ENCODE measurements at regions not wholly inside any gene's neighbourhood (a gene's known extent, or its start where the extent isn't known, plus 50 kb on each side); places are given as distances from the start of the nearest gene placed in this dataset.

- DNase-seq = no peak
Measured at GRCh38 chr7:45988405-45989057, 67.5 kb upstream of the IGFBP3 start.

- DNase-seq = no peak
Measured at GRCh38 chr7:45987521-45988290, 66.6 kb upstream of the IGFBP3 start.

- DNase-seq = no peak
Measured at GRCh38 chr7:45986355-45987298, 65.6 kb upstream of the IGFBP3 start.

DNA sequence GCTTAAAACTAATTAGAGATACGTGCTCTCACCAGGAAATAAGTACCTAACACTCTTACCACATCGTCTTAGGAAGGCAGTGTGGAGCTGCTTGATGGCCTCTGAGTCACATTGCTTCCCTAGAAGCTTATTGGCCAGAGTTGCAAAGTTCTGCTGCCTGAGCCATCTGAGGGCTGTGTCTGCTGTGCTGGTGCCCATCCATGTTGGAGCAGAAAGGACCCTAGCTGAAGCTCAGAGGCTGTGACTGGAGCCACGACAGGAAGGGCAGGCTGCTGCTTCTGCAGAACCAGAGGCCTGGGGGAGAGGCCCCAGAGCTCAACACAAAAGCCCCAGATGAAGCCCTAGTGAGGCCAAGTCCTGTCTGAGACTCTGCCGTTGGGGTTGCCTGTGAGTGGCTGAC lies 64.8 kb upstream of the IGFBP3 start:
- no peak for DNase-seq

- DNase-seq = no peak
Measured at GRCh38 chr7:45984386-45985295, 63.6 kb upstream of the IGFBP3 start.

DNA sequence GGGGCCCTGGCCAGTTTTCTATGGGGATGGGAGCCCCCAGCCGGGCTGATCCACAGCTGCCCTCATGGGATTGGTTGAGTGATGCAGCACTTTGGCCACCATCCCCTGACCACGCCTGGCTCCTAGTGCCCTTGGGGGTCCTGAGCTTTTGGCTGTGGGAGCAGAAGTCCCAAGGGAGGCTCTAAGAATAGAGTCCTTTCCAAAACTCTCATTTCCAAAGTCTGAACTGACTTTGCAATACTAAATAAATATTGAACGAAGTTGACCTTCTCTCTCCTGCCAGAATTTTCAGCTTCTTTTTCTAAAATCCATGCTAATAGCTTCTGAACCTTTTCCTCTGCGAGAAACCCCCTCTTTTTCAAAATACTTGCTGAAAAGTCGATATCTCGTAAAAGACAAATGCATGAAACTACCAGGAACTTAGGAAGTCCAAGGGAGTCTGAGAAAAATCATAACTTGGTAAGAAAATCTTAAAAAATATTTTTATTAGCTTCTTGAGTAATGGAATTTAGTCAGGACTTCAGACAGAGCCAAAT lies 62.7 kb upstream of the IGFBP3 start:
- no peak for DNase-seq

GRCh38 chr7:45982907-45983719 lies 62.0 kb upstream of the IGFBP3 start:
- no peak for DNase-seq

DNA sequence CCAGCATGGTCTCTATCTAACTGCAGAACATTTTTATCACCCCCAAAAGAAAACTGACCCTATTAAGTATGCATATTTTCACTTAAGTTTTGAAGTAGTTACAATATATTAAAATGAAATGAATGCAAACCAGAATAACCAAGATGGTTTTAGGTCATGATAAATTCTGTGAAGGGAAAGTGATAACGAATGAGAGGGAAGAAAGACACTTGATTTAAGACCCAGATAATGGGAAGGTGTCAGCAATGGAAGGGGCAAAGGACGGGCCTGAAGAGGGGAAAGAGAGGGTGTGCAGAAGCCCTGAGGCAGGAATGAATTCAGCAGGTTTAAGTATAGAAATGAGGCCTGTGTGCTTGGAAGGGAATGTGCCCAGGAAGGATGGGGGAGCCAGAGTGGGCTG lies 61.1 kb upstream of the IGFBP3 start:
- DNase-seq = no peak

GRCh38 chr7:45980973-45981372 lies 59.9 kb upstream of the IGFBP3 start:
- no peak for DNase-seq

- DNase-seq = no peak
Measured at GRCh38 chr7:45980181-45980905, 59.3 kb upstream of the IGFBP3 start.

GRCh38 chr7:45979275-45980180 lies 58.5 kb upstream of the IGFBP3 start:
- no peak for DNase-seq

DNA sequence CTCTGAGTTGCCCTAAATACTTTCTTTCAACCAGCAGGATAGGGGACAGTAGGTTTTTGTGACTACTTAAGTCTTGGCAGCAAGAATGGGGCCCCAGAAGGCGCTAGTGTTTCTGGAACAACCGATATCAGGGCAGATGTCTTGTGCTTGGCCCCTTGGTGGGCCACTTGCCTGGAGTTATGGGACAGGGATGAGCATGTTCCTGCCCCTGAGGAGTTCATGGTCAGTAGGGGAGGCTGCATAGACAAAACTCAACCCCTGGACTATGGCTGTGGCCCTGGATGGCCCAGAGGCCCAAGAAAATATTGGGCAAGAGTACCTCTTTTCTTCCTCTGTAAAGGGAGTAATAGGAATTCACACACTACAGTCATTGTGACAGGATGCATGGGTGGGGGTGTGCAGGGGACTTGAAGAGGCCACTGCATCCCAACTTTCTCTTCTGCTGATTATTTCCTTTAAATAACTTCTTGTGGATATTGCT lies 57.7 kb upstream of the IGFBP3 start:
- DNase-seq = no peak

- DNase-seq = peak; percentile 31
Measured at GRCh38 chr7:45978010-45978681, 57.1 kb upstream of the IGFBP3 start.

DNA sequence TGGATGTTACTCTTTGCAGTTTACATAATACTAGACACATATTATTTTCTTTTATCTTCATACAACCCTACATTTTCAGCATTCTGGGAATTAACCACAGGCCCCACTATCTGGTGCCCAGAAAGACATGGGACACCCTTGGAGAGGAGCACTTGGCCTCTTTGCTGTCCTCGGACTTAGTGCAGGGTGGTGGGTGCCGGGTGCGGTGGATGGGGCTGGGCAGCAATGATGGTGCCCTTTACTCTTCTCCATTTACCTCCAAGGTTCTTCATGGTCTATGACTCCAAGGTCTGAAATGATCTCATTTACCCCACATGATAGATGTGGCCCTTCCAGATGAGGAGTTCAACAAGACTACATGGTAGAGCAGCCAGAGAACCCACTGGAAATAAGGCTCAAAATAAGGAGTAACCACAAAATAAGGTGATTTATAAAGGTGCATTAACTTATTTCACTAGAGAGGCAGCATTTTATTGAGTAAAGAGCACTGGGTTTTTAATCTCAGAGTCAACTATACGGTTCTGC lies 56.2 kb upstream of the IGFBP3 start:
- DNase-seq = no peak

GRCh38 chr7:45976485-45976856 lies 55.4 kb upstream of the IGFBP3 start:
- DNase-seq = no peak

DNA sequence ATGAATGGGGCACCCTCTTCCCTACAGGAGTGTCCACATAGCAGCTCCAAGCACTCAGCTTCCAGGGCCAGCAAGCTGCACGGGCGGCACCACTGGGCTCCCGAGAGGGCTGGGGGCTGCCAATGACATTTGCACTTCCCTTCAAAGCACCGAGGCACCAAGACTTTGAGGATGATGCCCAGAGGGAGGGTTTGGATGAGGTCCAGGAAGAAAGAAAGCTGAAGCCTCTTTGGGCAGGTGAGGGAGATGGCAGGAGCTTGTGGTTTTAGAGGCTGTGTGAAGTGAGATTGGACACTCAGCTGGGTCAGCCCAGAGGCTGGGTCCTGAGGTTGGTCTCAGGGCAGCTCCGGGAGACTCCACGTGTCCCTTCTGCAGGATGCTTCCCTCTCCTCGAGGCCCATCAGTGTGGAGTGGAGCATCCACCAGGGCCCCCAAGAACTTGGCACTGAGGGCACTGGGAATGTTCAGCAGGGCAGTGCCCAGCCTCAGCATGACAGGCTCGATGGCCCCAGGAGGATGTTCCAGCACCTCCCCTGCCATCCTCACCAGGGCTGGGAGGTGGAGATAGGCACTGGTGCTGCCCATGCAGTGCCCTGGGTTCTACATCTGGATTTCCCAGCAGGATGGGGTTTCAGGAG lies 54.9 kb upstream of the IGFBP3 start:
- DNase-seq = no peak

DNA sequence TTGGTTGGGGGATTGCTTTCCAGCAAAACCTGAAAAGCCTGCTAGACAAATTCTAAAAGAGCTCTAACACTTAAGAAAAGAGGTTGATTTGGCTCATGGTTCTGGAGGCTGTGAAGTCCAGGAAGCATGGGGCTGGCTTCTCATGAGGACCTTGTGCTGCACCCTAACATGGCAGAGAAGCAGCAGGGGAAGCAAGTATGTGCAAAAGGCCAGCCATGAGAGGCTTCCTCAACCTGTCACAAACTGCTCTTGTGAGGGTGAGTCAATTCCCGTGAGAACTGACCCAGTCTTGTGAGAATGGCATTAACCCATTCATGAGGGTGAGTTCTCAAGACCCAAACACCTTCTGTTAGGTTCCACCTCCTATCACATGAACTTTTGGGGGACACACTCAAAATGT lies 54.3 kb upstream of the IGFBP3 start:
- DNase-seq = no peak
